ENCODE measurements at regions not wholly inside any gene's neighbourhood (a gene's known extent, or its start where the extent isn't known, plus 50 kb on each side); places are given as distances from the start of the nearest gene placed in this dataset.

- Histone ChIP-seq H3K9ac (ENCODE audit: insufficient read length) (no peak overlapping the region), H3K36me3 (ENCODE audit: insufficient read depth, low read length) (no peaks in the 10 kb centered on the region), H3K9me3 (ENCODE audit: low read depth, low read length) (no peaks in the 10 kb centered on the region), H3K4me3 (no peak overlapping the region), H3K27ac (no peak overlapping the region)
- DNase-seq (ENCODE audit: low read depth, low spot score), result no peak
- no peak for TF ChIP-seq FOXP2 (optimal IDR thresholded peaks at IDR 0.05; ENCODE audit: control extremely low read depth, extremely low read length, insufficient read depth)
- no peak for TF ChIP-seq EZH2 (IDR thresholded peaks at IDR 0.05)
- no peak for TF ChIP-seq POLR2AphosphoS5 (IDR thresholded peaks at IDR 0.05; ENCODE audit: borderline replicate concordance, low read depth, low read length)
Measured at GRCh38 chr1:177833631-177834030, 136.2 kb downstream of the SEC16B start.

GRCh38 chr1:177830531-177831135 lies 139.2 kb downstream of the SEC16B start:
- no peaks in the 10 kb centered on the region for H3K9me3 ChIP-seq (ENCODE audit: low read depth, low read length)
- no peak overlapping the region for H3K4me3 ChIP-seq
- no peak overlapping the region for H3K27ac ChIP-seq
- no peaks in the 10 kb centered on the region for H3K36me3 ChIP-seq (ENCODE audit: insufficient read depth, low read length)
- no peak overlapping the region for H3K9ac ChIP-seq (ENCODE audit: insufficient read length)
- no peak for DNase-seq (ENCODE audit: low read depth, low spot score)
- no peak for TF ChIP-seq FOXP2 (optimal IDR thresholded peaks at IDR 0.05; ENCODE audit: control extremely low read depth, extremely low read length, insufficient read depth)
- no peak for TF ChIP-seq POLR2AphosphoS5 (IDR thresholded peaks at IDR 0.05; ENCODE audit: borderline replicate concordance, low read depth, low read length)
- TF ChIP-seq EZH2 (IDR thresholded peaks at IDR 0.05), result no peak

GRCh38 chr1:177825276-177825901 lies 144.5 kb downstream of the SEC16B start:
- H3K27ac ChIP-seq, result no peak overlapping the region
- H3K36me3 ChIP-seq (ENCODE audit: insufficient read depth, low read length), result no peaks in the 10 kb centered on the region

GRCh38 chr1:177824508-177824982 lies 145.3 kb downstream of the SEC16B start:
- no peak overlapping the region for H3K4me3 ChIP-seq
- no peak for DNase-seq (ENCODE audit: low read depth, low spot score)

More at GRCh38 chr1:177825276-177825901, 144.5 kb downstream of the SEC16B start:
- Histone ChIP-seq H3K4me3 (no peak overlapping the region), H3K9me3 (ENCODE audit: low read depth, low read length) (no peaks in the 10 kb centered on the region), H3K9ac (ENCODE audit: insufficient read length) (no peak overlapping the region)
- TF ChIP-seq POLR2AphosphoS5 (IDR thresholded peaks at IDR 0.05; ENCODE audit: borderline replicate concordance, low read depth, low read length), result no peak
- TF ChIP-seq FOXP2 (optimal IDR thresholded peaks at IDR 0.05; ENCODE audit: control extremely low read depth, extremely low read length, insufficient read depth), result no peak
- TF ChIP-seq EZH2 (IDR thresholded peaks at IDR 0.05), result no peak
- DNase-seq (ENCODE audit: low read depth, low spot score), result no peak

GRCh38 chr1:177820213-177820612 lies 149.6 kb downstream of the SEC16B start:
- no peak overlapping the region for H3K9ac ChIP-seq (ENCODE audit: insufficient read length)
- TF ChIP-seq EZH2 (IDR thresholded peaks at IDR 0.05) (no peak), FOXP2 (optimal IDR thresholded peaks at IDR 0.05; ENCODE audit: control extremely low read depth, extremely low read length, insufficient read depth) (no peak), POLR2AphosphoS5 (IDR thresholded peaks at IDR 0.05; ENCODE audit: borderline replicate concordance, low read depth, low read length) (no peak)
- H3K36me3 ChIP-seq (ENCODE audit: insufficient read depth, low read length), result no peaks in the 10 kb centered on the region
- no peak overlapping the region for H3K27ac ChIP-seq
- H3K9me3 ChIP-seq (ENCODE audit: low read depth, low read length), result no peaks in the 10 kb centered on the region
- no peak overlapping the region for H3K4me3 ChIP-seq
- DNase-seq (ENCODE audit: low read depth, low spot score), result no peak

More at GRCh38 chr1:177824508-177824982, 145.3 kb downstream of the SEC16B start:
- Histone ChIP-seq H3K27ac (no peak overlapping the region), H3K9me3 (ENCODE audit: low read depth, low read length) (no peaks in the 10 kb centered on the region), H3K36me3 (ENCODE audit: insufficient read depth, low read length) (no peaks in the 10 kb centered on the region), H3K9ac (ENCODE audit: insufficient read length) (no peak overlapping the region)
- TF ChIP-seq EZH2 (IDR thresholded peaks at IDR 0.05), result no peak
- no peak for TF ChIP-seq FOXP2 (optimal IDR thresholded peaks at IDR 0.05; ENCODE audit: control extremely low read depth, extremely low read length, insufficient read depth)
- TF ChIP-seq POLR2AphosphoS5 (IDR thresholded peaks at IDR 0.05; ENCODE audit: borderline replicate concordance, low read depth, low read length), result no peak

- H3K36me3 ChIP-seq (ENCODE audit: insufficient read depth, low read length), result no peaks in the 10 kb centered on the region
- H3K9me3 ChIP-seq (ENCODE audit: low read depth, low read length), result no peaks in the 10 kb centered on the region
- no peak for DNase-seq (ENCODE audit: low read depth, low spot score)
- TF ChIP-seq EZH2 (IDR thresholded peaks at IDR 0.05), result no peak
- no peak overlapping the region for H3K9ac ChIP-seq (ENCODE audit: insufficient read length)
- no peak overlapping the region for H3K4me3 ChIP-seq
- H3K27ac ChIP-seq, result no peak overlapping the region
Measured at GRCh38 chr1:177817937-177818875, 151.7 kb downstream of the SEC16B start.

GRCh38 chr1:177812650-177813049 lies 157.2 kb downstream of the SEC16B start:
- Histone ChIP-seq H3K36me3 (ENCODE audit: insufficient read depth, low read length) (no peaks in the 10 kb centered on the region), H3K4me3 (no peak overlapping the region), H3K9me3 (ENCODE audit: low read depth, low read length) (no peaks in the 10 kb centered on the region), H3K27ac (no peak overlapping the region), H3K9ac (ENCODE audit: insufficient read length) (no peak overlapping the region)
- DNase-seq (ENCODE audit: low read depth, low spot score), result no peak
- TF ChIP-seq POLR2AphosphoS5 (IDR thresholded peaks at IDR 0.05; ENCODE audit: borderline replicate concordance, low read depth, low read length) (no peak), FOXP2 (optimal IDR thresholded peaks at IDR 0.05; ENCODE audit: control extremely low read depth, extremely low read length, insufficient read depth) (no peak), EZH2 (IDR thresholded peaks at IDR 0.05) (no peak)

- no peaks in the 10 kb centered on the region for H3K9me3 ChIP-seq (ENCODE audit: low read depth, low read length)
- no peak overlapping the region for H3K27ac ChIP-seq
- no peak for DNase-seq (ENCODE audit: low read depth, low spot score)
- no peak overlapping the region for H3K4me3 ChIP-seq
- no peaks in the 10 kb centered on the region for H3K36me3 ChIP-seq (ENCODE audit: insufficient read depth, low read length)
- no peak for TF ChIP-seq EZH2 (IDR thresholded peaks at IDR 0.05)
- no peak overlapping the region for H3K9ac ChIP-seq (ENCODE audit: insufficient read length)
Measured at GRCh38 chr1:177812144-177812543, 157.7 kb downstream of the SEC16B start.

Data from SK-N-MC (cell line).